NCI-H1436 treated with DMSO at 0.1 percent for 48 hours (cell line): ENCODE measurements at regions not wholly inside any gene's neighbourhood (a gene's known extent, or its start where the extent isn't known, plus 50 kb on each side); places are given as distances from the start of the nearest gene placed in this dataset.

Experiments
- DNase-seq: peaks from one replicate; lab custom pipeline; 2025; lab: John Stamatoyannopoulos, UW

- no peak for DNase-seq
These were observed 268.4 kb downstream of the PRDM2 start for GRCh38 chr1:13968361-13968760.

GRCh38 chr1:13970631-13971247 lies 270.8 kb downstream of the PRDM2 start:
- DNase-seq = no peak

- no peak for DNase-seq
These were observed 276.5 kb downstream of the PRDM2 start for GRCh38 chr1:13976485-13976884.

- no peak for DNase-seq
These were observed 281.2 kb downstream of the PRDM2 start for GRCh38 chr1:13981142-13981541.

GRCh38 chr1:13983393-13983792 lies 283.4 kb downstream of the PRDM2 start:
- DNase-seq = no peak

- DNase-seq = no peak
These were observed 291.0 kb downstream of the PRDM2 start for GRCh38 chr1:13990939-13991338.

- DNase-seq = no peak
These were observed 292.7 kb downstream of the PRDM2 start for GRCh38 chr1:13992489-13993285.

GRCh38 chr1:13994386-13994785 lies 294.4 kb downstream of the PRDM2 start:
- no peak for DNase-seq

- no peak for DNase-seq
These were observed 296.3 kb downstream of the PRDM2 start for GRCh38 chr1:13996334-13996733.

- no peak for DNase-seq
These were observed 303.6 kb downstream of the PRDM2 start for GRCh38 chr1:14003552-14003951.

GRCh38 chr1:14009582-14009981 lies 309.6 kb downstream of the PRDM2 start:
- no peak for DNase-seq

- no peak for DNase-seq
These were observed 310.5 kb downstream of the PRDM2 start for GRCh38 chr1:14010476-14010875.

- DNase-seq = no peak
These were observed 311.1 kb downstream of the PRDM2 start for GRCh38 chr1:14011132-14011531.

GRCh38 chr1:14011888-14012287 lies 311.9 kb downstream of the PRDM2 start:
- DNase-seq = no peak

- DNase-seq = no peak
These were observed 314.9 kb downstream of the PRDM2 start for GRCh38 chr1:14014929-14015328.

- no peak for DNase-seq
These were observed 315.9 kb downstream of the PRDM2 start for GRCh38 chr1:14015917-14016316.

- no peak for DNase-seq
These were observed 317.6 kb downstream of the PRDM2 start for GRCh38 chr1:14017531-14017961.

- DNase-seq = no peak
These were observed 319.5 kb downstream of the PRDM2 start for GRCh38 chr1:14019461-14019860.

- DNase-seq = no peak
These were observed 320.0 kb downstream of the PRDM2 start for GRCh38 chr1:14020006-14020405.

- DNase-seq = no peak
These were observed 327.1 kb downstream of the PRDM2 start for GRCh38 chr1:14027099-14027498.

GRCh38 chr1:14031461-14031860 lies 331.5 kb downstream of the PRDM2 start:
- no peak for DNase-seq

GRCh38 chr1:14034506-14034905 lies 334.5 kb downstream of the PRDM2 start:
- no peak for DNase-seq

- DNase-seq = no peak
These were observed 337.3 kb downstream of the PRDM2 start for GRCh38 chr1:14037101-14037847.
